HCT116 (cell line): ENCODE measurements at regions not wholly inside any gene's neighbourhood (a gene's known extent, or its start where the extent isn't known, plus 50 kb on each side); places are given as distances from the start of the nearest gene placed in this dataset.

ENCODE experiments used
- ATAC-seq: fragments of 200-7000 bp; cut with Tn5 transposase; 2 replicates; pipeline ENCODE4 v1.9.1; 2020; ENCODE audit warnings: mild to moderate bottlenecking, moderate library complexity
- BruUV-seq: library from RNA; stranded (reverse); fragments of 400-500 nt; replicated peaks from 2 replicates; lab custom pipeline; 2021; lab: Mats Ljungman, UMichigan
- CTCF ChIA-PET: fragments of 300-600 bp; sonication (Branson Sonifier 250); formaldehyde crosslinking; loops from one replicate; lab custom pipeline; 2021; ENCODE audit warnings: antibody characterized with exemption; lab: Charles Lee
- POLR2A ChIA-PET: fragments of 300-600, 350-600 bp; sonication (Branson Sonifier 250); formaldehyde crosslinking; loops from one replicate; lab custom pipeline; 2021; ENCODE audit warnings: antibody characterized with exemption; lab: Charles Lee
- RAD21 ChIA-PET, 2 experiments: fragments of 300-600 bp; sonication (Branson Sonifier 250); formaldehyde crosslinking; loops; one replicate each; lab custom pipeline; 2023; ENCODE audit warnings: low total read pairs in 2 of 2; ENCODE audit not compliant: uncharacterized antibody in 2 of 2, unreplicated experiment in 2 of 2, low non-redundant PET in 1 of 2; lab: Charles Lee
- DNase-seq: peaks from one replicate; pipeline ENCODE4 v3.0.0-alpha.2; 2010; ENCODE audit warnings: low read depth, low spot score
- H2AFZ ChIP-seq: fragments of 200-600 bp; shearing (Covaris generic), sonication (generic); 2 replicates; pipeline ENCODE4 v1.6.1; 2017; ENCODE audit warnings: low read depth, mixed run types, mixed read lengths, antibody characterized with exemption, low read length; ENCODE audit not compliant: poor library complexity, severe bottlenecking
- H3K27ac ChIP-seq: 2 replicates; pipeline ENCODE4 v1.5.1; 2012; ENCODE audit warnings: low read depth, low read length
- H3K27me3 ChIP-seq: fragments of 200-600 bp; sonication (generic); 2 replicates; pipeline ENCODE4 v1.6.1; 2016; ENCODE audit warnings: mixed run types, low read length, mixed read lengths; ENCODE audit not compliant: insufficient read depth
- H3K36me3 ChIP-seq, 2 experiments: fragments of 200-500 bp in 1 of 2; fragments of 200-600 bp in 1 of 2; sonication (Bioruptor generic) in 1 of 2; sonication (generic) in 1 of 2; 2 replicates each; pipeline versions ENCODE4 v1.5.1 to v1.6.1; 2014 to 2016; ENCODE audit warnings: low read length in 2 of 2, inconsistent platforms in 1 of 2, mixed read lengths in 1 of 2, mixed run types in 1 of 2; ENCODE audit not compliant: insufficient read depth in 2 of 2, control insufficient read depth in 1 of 2
- H3K4me1 ChIP-seq, 2 experiments: fragments of 200-600 bp in 1 of 2; sonication (generic) in 1 of 2; 2 replicates each; pipeline versions ENCODE4 v1.5.1 to v1.6.1; 2012 to 2017; ENCODE audit warnings: low read length in 2 of 2, inconsistent platforms in 1 of 2, mild to moderate bottlenecking in 1 of 2, mixed read lengths in 1 of 2, mixed run types in 1 of 2, moderate library complexity in 1 of 2; ENCODE audit not compliant: insufficient read depth in 2 of 2, control insufficient read depth in 1 of 2
- H3K4me2 ChIP-seq: fragments of 200-600 bp; sonication (generic); 2 replicates; pipeline ENCODE4 v1.6.1; 2017; ENCODE audit warnings: mixed run types, low read length, mixed read lengths
- H3K4me3 ChIP-seq, 2 experiments: fragments of 200-600 bp in 1 of 2; sonication (generic) in 1 of 2; replicated peaks in 1 of 2; 2 replicates each; pipeline ENCODE4 v1.5.1; 2011 to 2016; ENCODE audit warnings: low read length in 2 of 2, control low read depth in 1 of 2, low read depth in 1 of 2, mild to moderate bottlenecking in 1 of 2, mixed read lengths in 1 of 2, mixed run types in 1 of 2
- H3K79me2 ChIP-seq: fragments of 200-600 bp; sonication (generic); 2 replicates; pipeline ENCODE4 v1.6.1; 2017; ENCODE audit warnings: mild to moderate bottlenecking, mixed run types, low read length, moderate library complexity, mixed read lengths; ENCODE audit not compliant: insufficient read depth
- H3K9ac ChIP-seq: fragments of 200-600 bp; sonication (generic); 2 replicates; pipeline ENCODE4 v1.6.1; 2016; ENCODE audit warnings: low read length, mixed read lengths
- H3K9me2 ChIP-seq: fragments of 200-600 bp; sonication (generic), shearing (Covaris generic); 2 replicates; pipeline ENCODE4 v1.6.1; 2017; ENCODE audit warnings: mixed run types, mild to moderate bottlenecking, moderate library complexity; ENCODE audit not compliant: insufficient read depth
- H3K9me3 ChIP-seq, 2 experiments: fragments of 200-500 bp in 1 of 2; fragments of 200-600 bp in 1 of 2; sonication (Bioruptor generic) in 1 of 2; sonication (generic) in 1 of 2; 2 replicates each; pipeline ENCODE4 v1.6.1; 2014 to 2017; ENCODE audit warnings: low read length in 2 of 2, mixed read lengths in 2 of 2, inconsistent platforms in 1 of 2, low read depth in 1 of 2, mild to moderate bottlenecking in 1 of 2, mixed run types in 1 of 2, moderate library complexity in 1 of 2; ENCODE audit not compliant: control insufficient read depth in 1 of 2, insufficient read depth in 1 of 2
- H4K20me1 ChIP-seq: fragments of 200-600 bp; sonication (generic), shearing (Covaris generic); 2 replicates; pipeline ENCODE4 v1.6.1; 2017; ENCODE audit warnings: mixed run types, mild to moderate bottlenecking, moderate library complexity; ENCODE audit not compliant: insufficient read depth
- ATF3 ChIP-seq: IDR thresholded peaks from 2 replicates; pipeline ENCODE4 v1.6.1; 2012
- CBX3 ChIP-seq: IDR thresholded peaks from 2 replicates; pipeline ENCODE4 v1.6.1; 2012; ENCODE audit warnings: low read depth
- CTCF ChIP-seq, 3 experiments: fragments of 200-600 bp in 1 of 3; sonication (generic) in 1 of 3; IDR thresholded peaks in 2 of 3; conservative IDR thresholded peaks in 1 of 3; 2 replicates each; pipeline ENCODE4 v1.5.1; 2012 to 2017; ENCODE audit warnings: low read depth in 2 of 3, low read length in 2 of 3, antibody characterized with exemption in 1 of 3, borderline replicate concordance in 1 of 3, control low read depth in 1 of 3, mild to moderate bottlenecking in 1 of 3, mixed read lengths in 1 of 3, mixed run types in 1 of 3, moderate library complexity in 1 of 3; ENCODE audit not compliant: insufficient read depth in 1 of 3
- EGR1 ChIP-seq: IDR thresholded peaks from 2 replicates; pipeline ENCODE4 v1.6.1; 2012; ENCODE audit warnings: low read depth
- JUND ChIP-seq: IDR thresholded peaks from 2 replicates; pipeline ENCODE4 v1.6.1; 2012
- REST ChIP-seq: IDR thresholded peaks from 2 replicates; pipeline ENCODE4 v1.6.1; 2012; ENCODE audit warnings: low read depth
- SIN3A ChIP-seq: IDR thresholded peaks from 2 replicates; pipeline ENCODE4 v1.6.1; 2012; ENCODE audit warnings: low read depth
- intact Hi-C: fragments of 100-400 bp; cut with micrococcal nuclease; formaldehyde crosslinking; loops from 2 replicates; pipeline ENCODE4 v1.10.0; 2022

- peaks cover 33% of the 10 kb centered on the region for H3K27me3 ChIP-seq
- BruUV-seq = no TSS peak
- no peak for TF ChIP-seq REST
- ChIA-PET CTCF (no interaction called here), POLR2A (no interaction called here), RAD21 (no interaction called here)
- H3K4me2 ChIP-seq = no peak overlapping the region
- H4K20me1 ChIP-seq = no peaks in the 10 kb centered on the region
- no peaks in the 10 kb centered on the region for H3K36me3 ChIP-seq
- no peak overlapping the region for H3K27ac ChIP-seq
- H3K9ac ChIP-seq = no peak overlapping the region
- no peak overlapping the region for H3K4me3 ChIP-seq
- no peaks in the 10 kb centered on the region for H3K9me3 ChIP-seq
- H3K4me1 ChIP-seq = no peaks in the 10 kb centered on the region
- no peaks in the 10 kb centered on the region for H3K79me2 ChIP-seq
- H2AFZ ChIP-seq = no peak overlapping the region
- no peaks in the 10 kb centered on the region for H3K9me2 ChIP-seq
- DNase-seq (no peak), ATAC-seq (no peak)
- intact Hi-C loops = no loop called here
Observed at GRCh38 chr9:85182383-85182782, 512.9 kb downstream of the NTRK2 start.

GRCh38 chr9:85178474-85178873, 508.9 kb downstream of the NTRK2 start:
- intact Hi-C loops = no loop called here
- no peak overlapping the region for H2AFZ ChIP-seq
- TF ChIP-seq CTCF (IDR thresholded peaks at IDR 0.05 in 2 of 3, conservative IDR thresholded peaks at IDR 0.05 in 1 of 3; ENCODE audit: borderline replicate concordance in 1 of 3, insufficient read depth in 1 of 3, low read depth in 2 of 3, low read length in 2 of 3) = no peak
- no peak for TF ChIP-seq EGR1
- no peak for TF ChIP-seq JUND
- no peak for TF ChIP-seq SIN3A
- no peak for TF ChIP-seq CBX3
- no peak for TF ChIP-seq ATF3
- peaks cover 17% of the 10 kb centered on the region for H3K27me3 ChIP-seq
- no peak overlapping the region for H3K27ac ChIP-seq
- no peaks in the 10 kb centered on the region for H3K9me3 ChIP-seq
- DNase-seq (no peak), ATAC-seq (no peak)
- H3K9ac ChIP-seq = no peak overlapping the region
- H3K36me3 ChIP-seq = no peaks in the 10 kb centered on the region
- ChIA-PET CTCF (no interaction called here), RAD21 (no interaction called here), POLR2A (no interaction called here)
- H3K4me2 ChIP-seq = no peak overlapping the region
- no peak overlapping the region for H3K4me3 ChIP-seq
- no peaks in the 10 kb centered on the region for H4K20me1 ChIP-seq
- H3K79me2 ChIP-seq = no peaks in the 10 kb centered on the region
- no peaks in the 10 kb centered on the region for H3K4me1 ChIP-seq
- H3K9me2 ChIP-seq = no peaks in the 10 kb centered on the region
- no TSS peak for BruUV-seq
